NCI-H510A treated with DMSO at 0.1 percent for 48 hours (cell line): ENCODE measurements at regions not wholly inside any gene's neighbourhood (a gene's known extent, or its start where the extent isn't known, plus 50 kb on each side); places are given as distances from the start of the nearest gene placed in this dataset.

Experiments used
- DNase-seq: peaks from one replicate; lab custom pipeline; 2025; lab: John Stamatoyannopoulos, UW

DNA sequence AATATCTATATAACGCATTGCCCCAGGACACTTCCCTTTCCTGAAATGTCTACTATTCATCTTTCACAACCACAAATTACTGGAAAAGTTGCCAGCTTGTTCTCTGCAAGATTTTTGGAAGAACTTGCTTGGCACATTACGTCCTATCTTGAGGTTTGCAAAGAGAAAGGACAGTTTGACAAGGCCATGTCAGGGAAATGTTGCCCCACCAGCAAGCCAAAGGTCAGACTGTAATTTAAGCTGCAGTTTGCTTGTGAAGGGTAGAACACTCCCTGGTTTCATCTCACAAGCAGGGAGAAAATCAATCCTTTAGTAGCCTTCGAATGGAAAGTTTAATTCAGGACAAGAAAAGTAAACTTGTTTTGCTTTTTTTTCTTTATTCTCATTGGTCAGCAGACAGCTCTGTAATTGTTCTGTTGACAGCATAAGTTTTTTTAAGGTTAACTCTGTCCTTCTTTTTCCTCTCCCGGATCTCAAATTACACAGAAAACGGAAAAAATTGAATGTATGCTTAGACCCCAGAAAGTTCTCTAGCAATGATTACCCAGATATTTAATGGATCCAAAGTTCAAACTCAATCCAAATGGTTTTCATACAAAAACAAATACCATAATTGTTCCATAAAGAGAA is 541.8 kb upstream of the NRSN1 start:
- no peak for DNase-seq

DNA sequence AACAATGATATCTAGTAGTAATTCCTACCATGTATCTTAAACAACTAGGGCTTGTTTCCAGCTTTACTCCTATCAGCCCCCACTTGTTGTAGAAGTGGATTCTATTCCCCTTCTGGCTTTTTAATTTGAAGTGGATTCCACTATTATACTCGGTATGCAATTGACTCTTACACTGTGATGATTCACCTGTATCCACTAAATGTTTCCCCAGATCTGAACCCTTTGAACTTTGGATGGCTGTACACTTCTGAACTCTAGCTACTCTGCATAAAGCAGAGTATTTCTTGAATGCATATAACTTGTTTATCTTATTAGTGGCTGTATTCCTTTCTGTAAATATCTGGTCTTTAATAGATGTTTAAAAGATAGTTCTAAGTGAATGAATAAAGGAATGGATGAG is 538.4 kb upstream of the NRSN1 start:
- DNase-seq = no peak

DNA sequence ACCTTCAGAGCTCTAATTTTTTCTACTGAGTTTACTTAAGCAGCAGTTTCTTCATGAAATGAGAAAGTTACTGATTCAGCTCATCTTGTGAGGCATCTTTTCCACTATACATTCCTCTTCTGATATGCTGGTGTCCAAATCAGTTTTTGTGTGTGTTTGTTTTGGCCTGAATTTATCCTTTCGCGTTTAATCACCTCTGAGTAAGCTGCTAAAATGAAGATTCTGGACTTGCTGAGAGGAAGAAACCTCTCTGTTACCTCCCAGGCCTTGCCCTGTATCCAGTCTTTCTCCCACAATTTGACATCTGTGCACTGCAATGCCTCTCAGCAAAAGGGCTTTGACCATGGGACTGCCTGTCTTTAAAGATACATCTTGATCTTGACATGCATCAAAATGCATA is 536.2 kb upstream of the NRSN1 start:
- no peak for DNase-seq

- no peak for DNase-seq
These were observed 535.4 kb upstream of the NRSN1 start for GRCh38 chr6:23590498-23591126.

- DNase-seq = no peak
These were observed 534.3 kb upstream of the NRSN1 start for GRCh38 chr6:23591761-23592160.

- no peak for DNase-seq
These were observed 525.9 kb upstream of the NRSN1 start for GRCh38 chr6:23600118-23600517.

DNA sequence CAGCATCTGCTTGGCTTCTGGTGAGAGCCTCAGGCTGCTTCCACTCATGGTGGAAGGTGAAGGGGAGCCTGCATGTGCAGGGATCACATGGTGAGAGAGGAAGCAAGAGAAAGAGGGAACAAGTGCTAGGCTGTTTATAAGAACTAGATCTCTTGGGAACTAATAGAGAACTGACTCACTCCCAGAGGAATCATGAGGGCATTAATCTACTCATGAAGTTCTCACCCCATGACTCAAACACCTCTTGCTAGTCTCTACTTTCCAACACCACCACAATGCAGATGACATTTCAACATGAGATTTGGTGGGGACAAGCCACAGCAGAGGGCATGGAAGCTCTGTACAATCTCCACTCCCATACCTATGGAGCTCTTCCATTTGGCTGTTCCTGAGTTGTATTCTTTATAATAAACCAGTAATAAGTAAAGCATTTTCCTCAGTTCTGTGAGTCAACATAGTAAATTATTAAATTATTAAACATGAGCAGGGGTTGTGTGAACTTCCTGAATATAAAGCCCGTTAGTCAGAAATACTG is 524.1 kb upstream of the NRSN1 start:
- no peak for DNase-seq

DNA sequence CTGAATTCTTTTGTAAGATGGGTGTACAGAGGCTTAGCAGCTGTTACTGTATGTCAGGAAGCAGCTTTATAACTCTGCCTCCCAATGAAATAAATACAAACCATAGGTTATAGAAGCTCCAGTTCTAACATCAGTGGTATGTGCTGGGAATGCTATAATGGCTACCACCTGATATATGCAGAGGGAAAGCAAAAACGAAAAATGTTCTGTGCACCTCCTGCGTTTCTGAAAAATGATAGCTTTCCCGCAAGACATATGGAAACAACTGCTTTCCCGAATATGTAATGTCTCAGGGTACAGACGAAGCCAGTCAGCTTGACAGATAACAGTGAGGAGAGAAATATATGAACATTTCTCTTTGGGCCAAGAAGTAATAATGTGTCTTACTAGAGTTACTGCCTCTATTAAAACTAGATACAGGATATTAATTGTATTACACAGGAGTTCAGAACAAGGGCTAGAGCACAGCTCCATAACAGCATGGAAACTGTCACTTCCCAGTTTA is 517.0 kb upstream of the NRSN1 start:
- DNase-seq = no peak

GRCh38 chr6:23611776-23612381 is 514.1 kb upstream of the NRSN1 start:
- no peak for DNase-seq

GRCh38 chr6:23618366-23618765 is 507.6 kb upstream of the NRSN1 start:
- no peak for DNase-seq

GRCh38 chr6:23620911-23621401 is 505.1 kb upstream of the NRSN1 start:
- no peak for DNase-seq

DNA sequence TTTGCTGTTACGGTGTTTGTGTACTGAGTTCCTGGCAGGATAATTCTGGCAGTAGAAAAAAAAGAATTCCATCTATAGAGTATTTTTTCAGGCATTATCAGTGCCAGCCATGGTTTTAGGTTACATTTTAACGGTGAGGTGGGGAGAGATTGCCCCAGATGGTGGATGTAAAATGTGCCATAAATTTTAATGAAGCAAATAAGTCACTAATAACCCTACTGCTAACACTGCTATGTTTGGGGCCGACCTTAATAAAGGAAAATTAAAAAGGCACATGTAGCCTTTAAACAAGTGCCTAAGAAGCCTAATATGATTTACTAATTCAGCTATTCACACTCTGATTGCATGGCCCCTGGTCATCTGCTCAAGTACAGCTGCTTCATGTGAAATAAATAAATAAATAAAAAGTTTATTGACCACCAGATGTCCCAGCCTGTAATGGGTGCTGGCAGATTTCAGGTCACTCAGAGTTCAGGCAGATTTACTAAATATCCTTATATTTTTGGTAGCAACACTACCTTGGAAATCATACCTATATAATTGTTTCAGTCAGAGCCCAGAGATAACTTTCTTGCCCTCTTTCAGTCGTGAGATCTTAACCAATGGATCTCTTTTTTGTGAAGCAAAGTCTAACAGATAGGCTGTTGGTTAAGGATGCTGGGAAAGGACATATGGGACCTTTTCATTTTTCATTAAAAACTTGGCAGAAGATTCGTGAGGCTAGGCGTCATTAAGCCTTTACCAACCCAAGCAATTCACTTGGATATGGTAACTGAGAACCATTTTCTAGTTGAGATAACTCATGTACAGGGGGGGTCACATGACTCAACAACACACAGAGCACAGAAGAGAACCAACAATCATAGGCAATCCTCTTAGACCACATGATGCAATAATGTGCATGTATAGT is 495.0 kb upstream of the NRSN1 start:
- no peak for DNase-seq

GRCh38 chr6:23633996-23634395 is 492.0 kb upstream of the NRSN1 start:
- no peak for DNase-seq

DNA sequence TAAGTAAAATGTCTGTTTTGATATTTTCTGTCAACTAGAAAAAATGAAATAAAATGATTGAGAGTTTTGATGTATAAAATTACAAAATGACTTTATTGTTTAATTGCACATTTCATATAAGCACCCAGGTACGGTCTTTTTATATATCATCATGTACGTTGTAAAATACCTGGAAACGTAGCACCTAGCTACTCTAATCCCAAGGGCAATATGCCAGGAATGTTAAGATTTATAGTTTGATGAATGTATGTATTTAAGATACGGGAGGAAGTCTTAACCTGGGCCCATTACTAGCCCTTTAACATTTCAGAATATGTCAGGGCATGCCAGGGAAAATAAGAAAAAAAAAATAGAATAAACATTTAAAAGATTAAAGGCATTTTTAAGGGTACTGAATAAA is 490.9 kb upstream of the NRSN1 start:
- no peak for DNase-seq

- DNase-seq = no peak
These were observed 488.7 kb upstream of the NRSN1 start for GRCh38 chr6:23637296-23637695.

GRCh38 chr6:23642849-23643248 is 483.2 kb upstream of the NRSN1 start:
- no peak for DNase-seq

- DNase-seq = no peak
These were observed 479.0 kb upstream of the NRSN1 start for GRCh38 chr6:23647045-23647444.

GRCh38 chr6:23650676-23651075 is 475.3 kb upstream of the NRSN1 start:
- DNase-seq = no peak

- DNase-seq = no peak
These were observed 471.3 kb upstream of the NRSN1 start for GRCh38 chr6:23654745-23655144.

- DNase-seq = no peak
These were observed 470.5 kb upstream of the NRSN1 start for GRCh38 chr6:23655525-23655924.

- DNase-seq = no peak
These were observed 469.5 kb upstream of the NRSN1 start for GRCh38 chr6:23656255-23657194.
